ENCODE measurements at regions not wholly inside any gene's neighbourhood (a gene's known extent, or its start where the extent isn't known, plus 50 kb on each side); places are given as distances from the start of the nearest gene placed in this dataset.

DNA sequence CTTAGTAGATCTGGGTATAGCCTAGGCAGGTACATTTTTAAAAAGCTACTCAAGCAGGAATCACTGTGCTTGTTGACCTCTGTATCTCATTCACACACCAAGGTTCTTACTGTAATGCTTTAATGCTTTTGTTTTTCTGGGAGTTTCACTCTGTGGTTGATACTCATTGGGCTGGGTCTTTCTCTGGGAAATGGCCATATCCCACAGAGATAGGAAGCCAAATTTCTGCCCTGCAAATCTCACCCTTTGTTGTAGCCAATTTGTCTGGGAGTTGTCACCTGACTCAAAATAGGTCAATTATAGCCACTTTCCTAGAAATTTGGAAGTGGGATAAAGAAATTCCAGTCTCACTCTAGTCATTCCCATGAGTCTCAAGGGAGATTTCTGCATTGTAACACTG lies 195.8 kb upstream of the BDNF start:
- DNase-seq = no peak
- Mint-ChIP-seq H3K36me3 (no peaks in the 10 kb centered on the region), H3K4me1 (no peaks in the 10 kb centered on the region), H3K9me3 (peaks cover 0 to 21% (median 2%) of the 10 kb centered on the region in 9 donors), H3K4me3 (no peak overlapping the region), H3K27me3 (peaks cover 0 to 33% (median 3%) of the 10 kb centered on the region in 5 donors), H3K27ac (no peak overlapping the region)
- POLR2A ChIA-PET = no interaction called here
- no peak for ATAC-seq

- no peak overlapping the region for H3K27ac Mint-ChIP-seq
- POLR2A ChIA-PET = no interaction called here
- ATAC-seq (no peak), DNase-seq (no peak)
- no peak overlapping the region for H3K4me3 Mint-ChIP-seq
- no peaks in the 10 kb centered on the region for H3K36me3 Mint-ChIP-seq
- H3K27me3 Mint-ChIP-seq = peaks cover 0 to 33% (median 3%) of the 10 kb centered on the region in 5 donors
- H3K4me1 Mint-ChIP-seq = no peaks in the 10 kb centered on the region
- H3K9me3 Mint-ChIP-seq = peaks cover 0 to 34% (median 0%) of the 10 kb centered on the region in 9 donors
Observed at GRCh38 chr11:27894552-27894951, 194.3 kb upstream of the BDNF start.

- Mint-ChIP-seq H3K27me3 (peaks cover 0 to 17% (median 0%) of the 10 kb centered on the region in 5 donors), H3K4me1 (no peaks in the 10 kb centered on the region), H3K4me3 (no peak overlapping the region), H3K36me3 (no peaks in the 10 kb centered on the region), H3K27ac (no peak overlapping the region), H3K9me3 (peaks cover 0 to 21% (median 5%) of the 10 kb centered on the region in 9 donors)
- DNase-seq (no peak), ATAC-seq (no peak)
- POLR2A ChIA-PET = no interaction called here
Observed at GRCh38 chr11:27886857-27887256, 186.6 kb upstream of the BDNF start.

- Mint-ChIP-seq H3K4me1 (no peaks in the 10 kb centered on the region), H3K4me3 (no peak overlapping the region), H3K27ac (no peak overlapping the region), H3K27me3 (peaks cover 0 to 7% (median 1%) of the 10 kb centered on the region in 5 donors), H3K36me3 (no peaks in the 10 kb centered on the region), H3K9me3 (peaks cover 0 to 15% (median 2%) of the 10 kb centered on the region in 9 donors)
- DNase-seq (no peak), ATAC-seq (no peak)
- POLR2A ChIA-PET = no interaction called here
Observed at GRCh38 chr11:27882066-27882697, 181.9 kb upstream of the BDNF start.

DNA sequence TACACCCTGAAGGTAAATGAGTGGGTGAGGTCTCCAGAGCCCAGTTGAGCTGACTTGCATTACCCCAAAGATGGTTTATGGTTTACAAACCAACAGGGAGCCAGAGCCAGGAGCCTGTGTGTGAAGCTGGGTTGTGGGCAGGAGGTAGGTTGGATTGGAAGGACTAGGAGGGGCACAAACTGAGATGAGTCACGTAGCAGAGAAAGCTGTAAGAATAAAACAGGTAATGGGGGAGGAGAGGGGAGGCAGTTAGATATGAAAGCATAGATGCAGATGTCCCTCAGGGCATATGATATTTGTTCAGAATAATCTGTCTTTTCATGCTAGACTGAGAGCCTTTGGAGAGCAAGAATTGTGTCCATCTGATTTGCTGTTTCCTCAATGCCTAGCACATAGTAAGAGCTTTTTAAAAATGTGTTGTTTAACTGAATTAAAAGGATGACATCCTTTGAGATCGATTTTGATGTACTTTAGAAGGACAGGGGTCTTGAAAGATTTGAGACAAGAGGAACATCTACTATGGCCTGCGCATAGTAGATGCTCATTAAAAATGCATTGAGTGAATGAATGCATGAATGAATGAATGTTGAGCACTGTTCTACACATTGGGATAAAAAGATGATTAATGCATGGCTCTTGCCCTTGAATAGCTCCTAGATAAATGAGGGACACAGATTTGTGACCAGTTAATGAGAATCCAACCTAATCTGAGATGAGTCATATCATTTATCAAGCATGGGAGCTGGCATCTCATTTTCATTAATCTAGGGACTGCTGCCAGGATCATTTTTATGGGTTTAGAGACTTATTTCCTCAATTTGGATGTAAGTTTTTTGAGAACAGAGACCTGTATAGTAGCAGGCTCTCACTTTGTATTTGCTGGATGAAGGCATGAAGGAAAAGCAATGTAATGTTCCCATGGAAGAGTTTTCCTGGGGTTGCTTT lies 175.8 kb upstream of the BDNF start:
- no peak for DNase-seq
- no peaks in the 10 kb centered on the region for H3K4me1 Mint-ChIP-seq
- no peak for ATAC-seq
- H3K4me3 Mint-ChIP-seq = no peak overlapping the region
- no peaks in the 10 kb centered on the region for H3K36me3 Mint-ChIP-seq
- peaks cover 0 to 12% (median 5%) of the 10 kb centered on the region in 9 donors for H3K9me3 Mint-ChIP-seq
- no peak overlapping the region for H3K27ac Mint-ChIP-seq
- peaks cover under 1 to 8% (median 5%) of the 10 kb centered on the region in 5 donors for H3K27me3 Mint-ChIP-seq
- POLR2A ChIA-PET = no interaction called here

DNA sequence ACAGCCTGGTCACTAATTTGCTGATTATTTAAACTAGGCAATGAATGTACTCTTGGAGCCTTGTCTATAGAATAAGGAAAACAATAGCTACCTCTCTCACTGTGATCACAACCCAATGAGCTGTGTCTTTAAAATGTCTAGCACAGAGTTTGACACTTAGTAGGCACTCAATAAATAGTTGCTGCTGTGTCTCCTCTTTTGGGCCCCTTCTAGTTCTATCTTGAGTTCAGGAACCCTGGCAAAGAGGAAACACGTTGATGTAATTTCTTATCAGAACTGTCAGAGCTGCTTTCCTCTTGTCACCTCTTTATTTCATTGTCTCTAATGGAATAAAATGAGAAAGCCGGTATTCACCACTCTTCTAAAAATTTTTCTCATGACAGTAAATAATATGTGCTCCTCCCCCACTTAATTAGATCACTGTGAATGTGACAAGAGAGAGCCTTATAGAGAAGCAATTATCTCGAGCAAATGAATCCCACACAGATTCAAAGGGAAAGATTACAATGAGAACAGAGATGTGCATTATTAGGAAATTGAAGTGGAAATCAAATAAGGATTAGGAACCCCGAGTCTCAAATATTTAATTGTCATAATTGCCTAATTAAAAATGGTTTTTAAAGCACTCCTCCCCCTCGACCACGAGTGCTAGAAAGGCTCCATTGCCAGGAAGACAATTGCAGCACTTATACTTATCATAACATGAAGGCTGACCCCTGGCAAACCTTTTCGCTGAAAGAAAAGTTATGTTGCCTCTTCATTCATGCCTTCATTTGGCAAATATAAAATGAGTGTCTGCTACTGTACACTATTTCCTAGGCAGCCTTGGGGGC lies 175.0 kb upstream of the BDNF start:
- Mint-ChIP-seq H3K9me3 (peaks cover 0 to 12% (median 5%) of the 10 kb centered on the region in 9 donors), H3K27me3 (peaks cover 2 to 9% (median 8%) of the 10 kb centered on the region in 5 donors)

DNA sequence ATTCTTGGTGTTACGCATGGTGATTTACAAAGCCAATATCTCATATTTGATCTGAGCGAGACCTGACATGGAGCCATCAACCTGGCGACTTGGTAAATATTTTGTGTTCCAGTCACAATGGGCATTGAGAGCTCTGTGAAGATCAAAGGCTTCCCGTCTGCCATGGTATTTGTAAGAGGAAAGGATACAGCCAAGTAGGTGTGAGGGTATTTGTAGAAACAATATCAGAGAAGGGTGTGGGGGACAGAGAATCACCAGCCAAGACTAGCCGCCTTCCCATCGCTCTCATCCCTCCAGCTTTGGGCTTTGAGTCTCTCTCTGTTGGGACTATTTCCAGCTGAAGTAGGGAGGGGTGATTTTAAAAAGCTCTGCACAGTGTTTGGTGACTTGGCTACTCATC lies 173.4 kb upstream of the BDNF start:
- no peaks in the 10 kb centered on the region for H3K4me1 Mint-ChIP-seq
- no peak overlapping the region for H3K27ac Mint-ChIP-seq
- ATAC-seq = no peak
- POLR2A ChIA-PET = no interaction called here
- no peak for DNase-seq
- no peak overlapping the region for H3K4me3 Mint-ChIP-seq
- no peaks in the 10 kb centered on the region for H3K36me3 Mint-ChIP-seq
- H3K27me3 Mint-ChIP-seq = peaks cover 2 to 24% (median 6%) of the 10 kb centered on the region in 5 donors
- peaks cover 0 to 12% (median 5%) of the 10 kb centered on the region in 9 donors for H3K9me3 Mint-ChIP-seq

More for the DNA sequence above, 175.0 kb upstream of the BDNF start:
- POLR2A ChIA-PET = no interaction called here
- H3K36me3 Mint-ChIP-seq = no peaks in the 10 kb centered on the region
- ATAC-seq (no peak), DNase-seq (no peak)
- no peak overlapping the region for H3K4me3 Mint-ChIP-seq
- H3K4me1 Mint-ChIP-seq = no peaks in the 10 kb centered on the region
- no peak overlapping the region for H3K27ac Mint-ChIP-seq

DNA sequence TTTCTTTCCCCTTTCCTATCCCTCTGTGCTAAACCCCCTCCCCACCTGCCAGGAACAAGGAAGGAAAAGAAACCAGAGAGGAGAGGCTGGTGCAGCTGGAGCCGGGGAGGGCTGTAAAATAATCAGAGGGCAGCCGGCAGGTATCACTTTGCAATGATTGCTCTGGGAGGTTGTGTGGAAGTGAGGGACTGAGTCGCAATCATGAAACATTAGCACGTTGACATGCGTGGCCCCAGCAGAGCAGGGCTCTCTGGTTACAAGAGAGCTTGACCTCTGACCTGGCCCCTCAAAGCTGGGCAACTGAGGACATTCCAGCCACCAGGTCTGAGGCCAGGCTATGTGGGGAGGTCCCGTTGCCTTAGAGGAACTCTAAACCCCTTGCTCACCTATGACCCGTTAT lies 170.8 kb upstream of the BDNF start:
- no peaks in the 10 kb centered on the region for H3K4me1 Mint-ChIP-seq
- POLR2A ChIA-PET = no interaction called here
- no peak overlapping the region for H3K4me3 Mint-ChIP-seq
- H3K9me3 Mint-ChIP-seq = peaks cover 0 to 8% (median 5%) of the 10 kb centered on the region in 9 donors
- ATAC-seq (no peak), DNase-seq (no peak)
- H3K36me3 Mint-ChIP-seq = no peaks in the 10 kb centered on the region
- peaks cover 0 to 35% (median 8%) of the 10 kb centered on the region in 5 donors for H3K27me3 Mint-ChIP-seq
- H3K27ac Mint-ChIP-seq = no peak overlapping the region

DNA sequence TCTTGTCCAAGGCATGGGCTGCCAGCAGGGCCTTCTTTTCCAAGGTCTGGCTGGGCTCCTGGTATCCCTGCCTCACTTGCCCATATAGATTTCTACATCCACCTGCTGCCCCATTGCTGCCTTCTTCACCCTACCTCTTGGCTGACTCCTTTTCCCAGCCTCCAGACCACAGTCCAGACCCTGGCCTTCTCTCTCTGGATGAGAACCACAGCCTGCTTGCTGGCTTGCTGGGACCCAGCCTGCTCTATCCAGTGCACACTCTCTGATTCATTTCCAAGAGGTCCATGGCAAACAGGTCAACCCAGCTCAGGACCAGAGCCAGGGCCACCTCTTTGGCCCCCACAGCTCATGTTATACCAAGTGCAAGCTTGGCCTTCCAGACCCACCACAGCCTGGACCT lies 169.4 kb upstream of the BDNF start:
- DNase-seq (no peak), ATAC-seq (no peak)
- no peak overlapping the region for H3K27ac Mint-ChIP-seq
- H3K9me3 Mint-ChIP-seq = peaks cover 0 to 6% (median 2%) of the 10 kb centered on the region in 9 donors
- peaks cover 0 to 43% (median 13%) of the 10 kb centered on the region in 5 donors for H3K27me3 Mint-ChIP-seq
- H3K4me3 Mint-ChIP-seq = no peak overlapping the region
- POLR2A ChIA-PET = no interaction called here
- H3K36me3 Mint-ChIP-seq = no peaks in the 10 kb centered on the region
- no peaks in the 10 kb centered on the region for H3K4me1 Mint-ChIP-seq

GRCh38 chr11:27868709-27869108 lies 168.5 kb upstream of the BDNF start:
- Mint-ChIP-seq H3K4me3 (no peak overlapping the region), H3K36me3 (no peaks in the 10 kb centered on the region), H3K27ac (no peak overlapping the region), H3K27me3 (peaks cover 0 to 47% (median 13%) of the 10 kb centered on the region in 5 donors), H3K9me3 (peaks cover 0 to 6% (median 2%) of the 10 kb centered on the region in 9 donors), H3K4me1 (no peaks in the 10 kb centered on the region)
- DNase-seq (no peak), ATAC-seq (no peak)
- POLR2A ChIA-PET = interaction anchor here (0.6 kb wide), 1 partner anchor 353 kb away, joined by 3 read pairs; no protein-coding TSS in a partner anchor

GRCh38 chr11:27868226-27868625 lies 168.0 kb upstream of the BDNF start:
- H3K27me3 Mint-ChIP-seq = peaks cover 0 to 52% (median 13%) of the 10 kb centered on the region in 5 donors
- POLR2A ChIA-PET = interaction anchor here (0.6 kb wide), 1 partner anchor 352 kb away, joined by 3 read pairs; no protein-coding TSS in a partner anchor
- no peak for DNase-seq
- no peaks in the 10 kb centered on the region for H3K4me1 Mint-ChIP-seq
- peaks cover 0 to 6% (median 2%) of the 10 kb centered on the region in 9 donors for H3K9me3 Mint-ChIP-seq
- H3K36me3 Mint-ChIP-seq = no peaks in the 10 kb centered on the region
- no peak for ATAC-seq
- no peak overlapping the region for H3K27ac Mint-ChIP-seq
- H3K4me3 Mint-ChIP-seq = no peak overlapping the region

GRCh38 chr11:27865105-27865504 lies 164.8 kb upstream of the BDNF start:
- ATAC-seq (no peak), DNase-seq (no peak)
- Mint-ChIP-seq H3K27me3 (peaks cover 0 to 49% (median 9%) of the 10 kb centered on the region in 5 donors), H3K36me3 (no peaks in the 10 kb centered on the region), H3K4me3 (no peak overlapping the region), H3K9me3 (peaks cover 0 to 3% (median 0%) of the 10 kb centered on the region in 9 donors), H3K27ac (peak overlapping the region in 1 of 10 donors; percentile 66), H3K4me1 (no peaks in the 10 kb centered on the region)
- POLR2A ChIA-PET = no interaction called here
